ENCODE measurements at regions not wholly inside any gene's neighbourhood (a gene's known extent, or its start where the extent isn't known, plus 50 kb on each side); places are given as distances from the start of the nearest gene placed in this dataset.

GRCh38 chr1:193566735-193567134 is 380.3 kb upstream of the B3GALT2 start:
- Histone ChIP-seq H3K27me3 (ENCODE audit: insufficient read depth, low read length, poor library complexity) (no peaks in the 10 kb centered on the region), H3K4me2 (ENCODE audit: insufficient read depth, low read length) (no peak overlapping the region), H3K9me3 (ENCODE audit: insufficient read depth, low read length, severe bottlenecking) (no peaks in the 10 kb centered on the region), H3K4me3 (ENCODE audit: low read depth in 1 of 2, low read length in 2 of 2) (no peak overlapping the region), H3K36me3 (ENCODE audit: insufficient read depth, low read length) (no peaks in the 10 kb centered on the region), H3K27ac (ENCODE audit: low read length) (no peak overlapping the region), H4K20me1 (ENCODE audit: insufficient read depth, low read length) (no peaks in the 10 kb centered on the region), H3K4me1 (ENCODE audit: insufficient read depth, low read length) (no peaks in the 10 kb centered on the region), H2AFZ (ENCODE audit: low read depth, low read length) (no peak overlapping the region), H3K79me2 (ENCODE audit: insufficient read depth, low read length) (no peaks in the 10 kb centered on the region), H3K9ac (ENCODE audit: low read depth, low read length) (no peak overlapping the region)
- DNase-seq (no peak), ATAC-seq (ENCODE audit: insufficient read depth, low read depth) (no peak)
- TF ChIP-seq CTCF (IDR thresholded peaks at IDR 0.05; ENCODE audit: borderline replicate concordance, extremely low read depth, low read length, poor library complexity, severe bottlenecking): no peak
- no peak for TF ChIP-seq EZH2 (IDR thresholded peaks at IDR 0.05; ENCODE audit: borderline replicate concordance, low read depth, low read length, severe bottlenecking)

- no peak overlapping the region for H3K4me3 ChIP-seq (ENCODE audit: low read depth in 1 of 2, low read length in 2 of 2)
- no peaks in the 10 kb centered on the region for H4K20me1 ChIP-seq (ENCODE audit: insufficient read depth, low read length)
- no peaks in the 10 kb centered on the region for H3K9me3 ChIP-seq (ENCODE audit: insufficient read depth, low read length, severe bottlenecking)
- no peak overlapping the region for H3K9ac ChIP-seq (ENCODE audit: low read depth, low read length)
- no peak overlapping the region for H3K4me2 ChIP-seq (ENCODE audit: insufficient read depth, low read length)
- no peaks in the 10 kb centered on the region for H3K27me3 ChIP-seq (ENCODE audit: insufficient read depth, low read length, poor library complexity)
- H3K36me3 ChIP-seq (ENCODE audit: insufficient read depth, low read length): no peaks in the 10 kb centered on the region
- ATAC-seq (ENCODE audit: insufficient read depth, low read depth) (no peak), DNase-seq (no peak)
- no peak overlapping the region for H3K27ac ChIP-seq (ENCODE audit: low read length)
- TF ChIP-seq CTCF (IDR thresholded peaks at IDR 0.05; ENCODE audit: borderline replicate concordance, extremely low read depth, low read length, poor library complexity, severe bottlenecking): no peak
- no peak for TF ChIP-seq EZH2 (IDR thresholded peaks at IDR 0.05; ENCODE audit: borderline replicate concordance, low read depth, low read length, severe bottlenecking)
- no peak overlapping the region for H2AFZ ChIP-seq (ENCODE audit: low read depth, low read length)
- no peaks in the 10 kb centered on the region for H3K79me2 ChIP-seq (ENCODE audit: insufficient read depth, low read length)
- H3K4me1 ChIP-seq (ENCODE audit: insufficient read depth, low read length): no peaks in the 10 kb centered on the region
Observed at GRCh38 chr1:193565971-193566577, 379.7 kb upstream of the B3GALT2 start.

- H3K36me3 ChIP-seq (ENCODE audit: insufficient read depth, low read length): no peaks in the 10 kb centered on the region
- H3K9me3 ChIP-seq (ENCODE audit: insufficient read depth, low read length, severe bottlenecking): no peaks in the 10 kb centered on the region
- no peak for TF ChIP-seq EZH2 (IDR thresholded peaks at IDR 0.05; ENCODE audit: borderline replicate concordance, low read depth, low read length, severe bottlenecking)
- no peak for TF ChIP-seq CTCF (IDR thresholded peaks at IDR 0.05; ENCODE audit: borderline replicate concordance, extremely low read depth, low read length, poor library complexity, severe bottlenecking)
- no peak for DNase-seq
- no peak overlapping the region for H2AFZ ChIP-seq (ENCODE audit: low read depth, low read length)
- H3K4me1 ChIP-seq (ENCODE audit: insufficient read depth, low read length): no peaks in the 10 kb centered on the region
- no peak overlapping the region for H3K27ac ChIP-seq (ENCODE audit: low read length)
- ATAC-seq (ENCODE audit: insufficient read depth, low read depth): no peak
- no peak overlapping the region for H3K9ac ChIP-seq (ENCODE audit: low read depth, low read length)
- no peak overlapping the region for H3K4me2 ChIP-seq (ENCODE audit: insufficient read depth, low read length)
- no peaks in the 10 kb centered on the region for H4K20me1 ChIP-seq (ENCODE audit: insufficient read depth, low read length)
- H3K4me3 ChIP-seq (ENCODE audit: low read depth in 1 of 2, low read length in 2 of 2): no peak overlapping the region
- H3K79me2 ChIP-seq (ENCODE audit: insufficient read depth, low read length): no peaks in the 10 kb centered on the region
- peaks cover 9% of the 10 kb centered on the region for H3K27me3 ChIP-seq (ENCODE audit: insufficient read depth, low read length, poor library complexity)
Observed at GRCh38 chr1:193562121-193562520, 375.7 kb upstream of the B3GALT2 start.
